GM23248 (cell line): ENCODE measurements at regions not wholly inside any gene's neighbourhood (a gene's known extent, or its start where the extent isn't known, plus 50 kb on each side); places are given as distances from the start of the nearest gene placed in this dataset.
"Not testable (repeated sequence)": the region's sequence is repeated elsewhere in the genome, so short reads cannot be mapped to it uniquely, and the experiment has no call there.

Source experiments
- EZH2 ChIP-seq: fragments of 200-600 bp; sonication (generic); IDR thresholded peaks from 2 replicates; pipeline ENCODE4 v1.6.1; 2018; ENCODE audit warnings: antibody characterized with exemption, mild to moderate bottlenecking; ENCODE audit not compliant: insufficient read depth, poor library complexity, severe bottlenecking
- EZH2phosphoT487 ChIP-seq: fragments of 200-600 bp; sonication (generic); IDR thresholded peaks from 2 replicates; pipeline ENCODE4 v1.6.1; 2018; ENCODE audit warnings: antibody characterized with exemption, moderate library complexity, mild to moderate bottlenecking, low read depth; ENCODE audit not compliant: insufficient read depth

DNA sequence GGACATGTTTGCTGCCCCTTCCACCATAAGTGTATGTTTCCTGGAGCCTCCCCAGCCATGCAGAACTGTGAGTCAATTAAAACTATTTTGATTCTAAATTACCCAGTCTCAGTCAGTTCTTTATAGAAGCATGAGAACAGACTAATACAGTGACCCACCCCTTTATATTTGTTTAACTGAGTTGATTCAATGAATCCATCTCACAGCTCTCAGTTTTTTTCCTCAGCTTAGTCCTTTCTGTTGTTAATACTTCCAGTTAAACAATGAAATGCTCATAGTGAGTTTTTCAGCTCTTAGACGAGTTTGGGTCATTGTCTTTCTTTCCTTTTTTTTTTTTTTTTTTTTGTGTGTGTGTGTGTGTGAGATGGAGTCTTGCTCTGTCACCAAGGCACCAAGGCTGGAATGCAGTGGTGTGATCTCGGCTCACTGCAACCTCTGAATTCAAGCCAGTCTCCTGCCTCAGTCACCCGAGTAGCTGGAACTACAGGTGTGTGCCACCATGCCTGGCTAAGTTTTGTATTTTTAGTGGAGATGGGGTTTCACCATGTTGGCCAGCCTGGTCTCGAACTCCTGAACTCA is 627.4 kb downstream of the SPATA31A7 start:
- not testable (repeated sequence) for TF ChIP-seq EZH2, EZH2phosphoT487
